ENCODE measurements at regions not wholly inside any gene's neighbourhood (a gene's known extent, or its start where the extent isn't known, plus 50 kb on each side); places are given as distances from the start of the nearest gene placed in this dataset.

GRCh38 chr22:22835242-22835641 is 52.4 kb upstream of the IGLL5 start:
- Histone ChIP-seq H3K27me3 (ENCODE audit: insufficient read depth, low read length) (no peaks in the 10 kb centered on the region), H3K4me1 (ENCODE audit: insufficient read depth, low read length) (peaks cover 35% of the 10 kb centered on the region), H3K4me3 (ENCODE audit: low read length) (no peak overlapping the region), H3K9me3 (ENCODE audit: low read depth, low read length) (peaks cover 6% of the 10 kb centered on the region)

GRCh38 chr22:22835771-22836291 is 51.8 kb upstream of the IGLL5 start:
- H3K9me3 ChIP-seq (ENCODE audit: low read depth, low read length) = peaks cover 6% of the 10 kb centered on the region
- H3K27me3 ChIP-seq (ENCODE audit: insufficient read depth, low read length) = no peaks in the 10 kb centered on the region
- H3K4me3 ChIP-seq (ENCODE audit: low read length) = no peak overlapping the region
- peaks cover 35% of the 10 kb centered on the region for H3K4me1 ChIP-seq (ENCODE audit: insufficient read depth, low read length)

GRCh38 chr22:22836635-22837034 is 51.0 kb upstream of the IGLL5 start:
- H3K27me3 ChIP-seq (ENCODE audit: insufficient read depth, low read length) = no peaks in the 10 kb centered on the region
- H3K4me1 ChIP-seq (ENCODE audit: insufficient read depth, low read length) = peaks cover 35% of the 10 kb centered on the region
- H3K9me3 ChIP-seq (ENCODE audit: low read depth, low read length) = no peaks in the 10 kb centered on the region
- no peak overlapping the region for H3K4me3 ChIP-seq (ENCODE audit: low read length)

Data from mononuclear cell (primary cell).